DND-41 (cell line): ENCODE measurements at regions not wholly inside any gene's neighbourhood (a gene's known extent, or its start where the extent isn't known, plus 50 kb on each side); places are given as distances from the start of the nearest gene placed in this dataset.

Experiments
- ATAC-seq: fragments of 200-7000 bp; cut with Tn5 transposase; 3 replicates; pipeline ENCODE4 v1.9.1; 2021; ENCODE audit warnings: low read depth; ENCODE audit not compliant: insufficient read depth
- DNase-seq: peaks from one replicate; pipeline ENCODE4 v3.0.0-alpha.2; 2020
- H2AFZ ChIP-seq: 2 replicates; pipeline ENCODE4 v1.6.0; 2012; ENCODE audit warnings: low read depth, low read length
- H3K27ac ChIP-seq: 2 replicates; pipeline ENCODE4 v1.5.1; 2012; ENCODE audit warnings: low read length, inconsistent platforms
- H3K27me3 ChIP-seq: fragments of 200-600 bp; sonication (generic); 2 replicates; pipeline ENCODE4 v1.6.0; 2012; ENCODE audit warnings: low read length, mild to moderate bottlenecking, inconsistent platforms; ENCODE audit not compliant: insufficient read depth, poor library complexity
- H3K36me3 ChIP-seq: 2 replicates; pipeline ENCODE4 v1.5.1; 2012; ENCODE audit warnings: low read length, inconsistent platforms; ENCODE audit not compliant: insufficient read depth
- H3K4me1 ChIP-seq: 2 replicates; pipeline ENCODE4 v1.5.1; 2012; ENCODE audit warnings: mild to moderate bottlenecking, low read length; ENCODE audit not compliant: insufficient read depth
- H3K4me2 ChIP-seq: 2 replicates; pipeline ENCODE4 v1.6.0; 2012; ENCODE audit warnings: mild to moderate bottlenecking, moderate library complexity, low read length, inconsistent platforms; ENCODE audit not compliant: insufficient read depth
- H3K4me3 ChIP-seq, 2 experiments: fragments of 200-600 bp in 1 of 2; shearing (Covaris generic) in 1 of 2; 2 replicates each; pipeline ENCODE4 v1.5.1; 2012 to 2016; ENCODE audit warnings: inconsistent platforms in 2 of 2, low read length in 2 of 2, mild to moderate bottlenecking in 2 of 2, low read depth in 1 of 2, moderate library complexity in 1 of 2
- H3K79me2 ChIP-seq: 2 replicates; pipeline ENCODE4 v1.6.0; 2012; ENCODE audit warnings: low read length, inconsistent platforms; ENCODE audit not compliant: insufficient read depth
- H3K9ac ChIP-seq: 2 replicates; pipeline ENCODE4 v1.6.0; 2012; ENCODE audit warnings: low read depth, mild to moderate bottlenecking, inconsistent platforms, low read length, moderate library complexity
- H3K9me3 ChIP-seq: 2 replicates; pipeline ENCODE4 v1.5.1; 2012; ENCODE audit warnings: low read length, moderate library complexity, mild to moderate bottlenecking, inconsistent platforms; ENCODE audit not compliant: insufficient read depth, severe bottlenecking
- H4K20me1 ChIP-seq: 2 replicates; pipeline ENCODE4 v1.6.0; 2012; ENCODE audit warnings: low read length; ENCODE audit not compliant: insufficient read depth
- CTCF ChIP-seq: IDR thresholded peaks from 2 replicates; pipeline ENCODE4 v1.5.1; 2012; ENCODE audit warnings: borderline replicate concordance, low read length, moderate library complexity, mild to moderate bottlenecking; ENCODE audit not compliant: poor library complexity, severe bottlenecking; ENCODE audit errors: extremely low read depth
- EZH2 ChIP-seq: IDR thresholded peaks from 3 replicates; pipeline ENCODE4 v1.6.1; 2012; ENCODE audit warnings: borderline replicate concordance, low read depth, mild to moderate bottlenecking, moderate library complexity, low read length, inconsistent platforms; ENCODE audit not compliant: severe bottlenecking

GRCh38 chr7:46664453-46664852, 743.4 kb upstream of the IGFBP3 start:
- no peaks in the 10 kb centered on the region for H3K27me3 ChIP-seq
- no peak overlapping the region for H3K9ac ChIP-seq
- H4K20me1 ChIP-seq = no peaks in the 10 kb centered on the region
- H3K4me1 ChIP-seq = no peaks in the 10 kb centered on the region
- no peaks in the 10 kb centered on the region for H3K36me3 ChIP-seq
- no peak overlapping the region for H3K27ac ChIP-seq
- no peak overlapping the region for H3K4me2 ChIP-seq
- H2AFZ ChIP-seq = no peak overlapping the region
- H3K79me2 ChIP-seq = no peaks in the 10 kb centered on the region
- TF ChIP-seq EZH2 (no peak), CTCF (no peak)
- ATAC-seq (no peak), DNase-seq (no peak)
- peaks cover 2% of the 10 kb centered on the region for H3K9me3 ChIP-seq
- no peak overlapping the region for H3K4me3 ChIP-seq

DNA sequence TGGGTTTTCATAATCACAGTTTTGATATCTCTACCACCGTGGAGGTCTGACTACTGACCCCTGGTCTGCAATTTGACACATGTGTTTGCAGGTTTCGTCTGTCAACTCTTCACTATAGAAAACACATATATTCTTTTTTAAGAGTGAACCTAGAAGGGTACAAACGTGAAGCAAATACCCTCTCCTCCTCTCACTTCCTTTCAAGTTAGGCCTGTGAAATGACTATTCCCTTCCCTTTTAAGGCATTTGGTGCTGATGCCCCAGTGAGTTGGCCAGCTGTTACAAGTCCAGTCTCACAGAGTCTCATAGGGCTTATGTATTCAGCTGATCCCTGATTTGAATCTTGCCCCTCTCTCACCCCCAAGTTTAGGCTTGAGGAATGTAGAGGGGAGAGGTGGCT, 742.0 kb upstream of the IGFBP3 start:
- Histone ChIP-seq H3K4me3 (no peak overlapping the region), H3K79me2 (no peaks in the 10 kb centered on the region), H3K4me1 (no peaks in the 10 kb centered on the region), H3K27ac (no peak overlapping the region), H3K36me3 (no peaks in the 10 kb centered on the region), H3K4me2 (no peak overlapping the region), H3K9ac (no peak overlapping the region), H4K20me1 (no peaks in the 10 kb centered on the region), H3K9me3 (no peaks in the 10 kb centered on the region), H2AFZ (no peak overlapping the region), H3K27me3 (no peaks in the 10 kb centered on the region)
- DNase-seq (no peak), ATAC-seq (no peak)
- TF ChIP-seq CTCF = no peak
- TF ChIP-seq EZH2 = no peak

DNA sequence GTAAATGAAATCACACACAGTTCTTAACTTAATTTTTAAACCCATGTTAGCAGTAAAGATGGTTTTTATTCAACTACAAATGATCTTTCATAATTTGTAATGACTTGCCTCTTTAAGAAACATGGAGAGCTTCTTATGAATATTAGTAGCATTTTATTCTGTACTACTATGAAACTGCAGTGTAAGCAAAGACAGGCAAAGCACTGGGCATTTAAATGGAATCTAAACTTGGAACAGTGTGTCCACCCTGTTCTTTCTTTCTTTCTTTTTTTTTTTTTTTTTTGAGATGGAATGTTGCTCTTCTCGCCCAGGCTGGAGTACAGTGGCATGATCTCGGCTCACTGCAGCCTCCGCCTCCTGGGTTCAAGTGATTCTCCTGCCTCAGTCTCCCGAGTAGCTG, 740.4 kb upstream of the IGFBP3 start:
- Histone ChIP-seq H3K9me3 (no peaks in the 10 kb centered on the region), H3K27me3 (no peaks in the 10 kb centered on the region), H3K4me2 (no peak overlapping the region), H3K4me1 (no peaks in the 10 kb centered on the region), H3K27ac (no peak overlapping the region), H3K36me3 (no peaks in the 10 kb centered on the region), H2AFZ (no peak overlapping the region), H3K9ac (no peak overlapping the region), H4K20me1 (no peaks in the 10 kb centered on the region), H3K4me3 (no peak overlapping the region), H3K79me2 (no peaks in the 10 kb centered on the region)
- TF ChIP-seq EZH2 (no peak), CTCF (no peak)
- ATAC-seq (no peak), DNase-seq (no peak)

GRCh38 chr7:46660402-46660980, 739.4 kb upstream of the IGFBP3 start:
- no peak for DNase-seq
- TF ChIP-seq EZH2 = no peak

More at GRCh38 chr7:46660402-46660980, 739.4 kb upstream of the IGFBP3 start:
- Histone ChIP-seq H2AFZ (no peak overlapping the region), H3K79me2 (no peaks in the 10 kb centered on the region), H3K4me3 (no peak overlapping the region), H3K27ac (no peak overlapping the region), H3K9ac (no peak overlapping the region), H3K4me1 (no peaks in the 10 kb centered on the region), H4K20me1 (no peaks in the 10 kb centered on the region), H3K27me3 (no peaks in the 10 kb centered on the region), H3K36me3 (no peaks in the 10 kb centered on the region), H3K9me3 (no peaks in the 10 kb centered on the region), H3K4me2 (no peak overlapping the region)
- ATAC-seq = no peak
